Activated CD4-positive, alpha-beta T cell treated with anti-CD3 and anti-CD28 coated beads, Interleukin-10, Interleukin-2, amounts not matched to agents 100 ng/mL and 50 ng/mL, durations not matched to agents 16 hours and 8 hours (primary cell): ENCODE measurements at regions not wholly inside any gene's neighbourhood (a gene's known extent, or its start where the extent isn't known, plus 50 kb on each side); places are given as distances from the start of the nearest gene placed in this dataset.
"Not testable (repeated sequence)": the region's sequence is repeated elsewhere in the genome, so short reads cannot be mapped to it uniquely, and the experiment has no call there.

ENCODE experiments used
- DNase-seq: peaks from one replicate; pipeline ENCODE4 v3.0.0-alpha.2; 2020

- DNase-seq = no peak
Measured at GRCh38 chr9:80679916-80680315, 1009.4 kb downstream of the TLE1 start.

- no peak for DNase-seq
Measured at GRCh38 chr9:80678906-80679305, 1010.4 kb downstream of the TLE1 start.

- DNase-seq = no peak
Measured at GRCh38 chr9:80673496-80673895, 1015.9 kb downstream of the TLE1 start.

- DNase-seq = no peak
Measured at GRCh38 chr9:80665479-80665878, 1023.9 kb downstream of the TLE1 start.

GRCh38 chr9:80664327-80665210, 1024.8 kb downstream of the TLE1 start:
- DNase-seq = no peak

- DNase-seq = not testable (repeated sequence)
Measured at GRCh38 chr9:80659751-80660150, 1029.6 kb downstream of the TLE1 start.

- no peak for DNase-seq
Measured at GRCh38 chr9:80651044-80651443, 1038.3 kb downstream of the TLE1 start.

GRCh38 chr9:80649496-80649895, 1039.9 kb downstream of the TLE1 start:
- DNase-seq = no peak

GRCh38 chr9:80649001-80649420, 1040.3 kb downstream of the TLE1 start:
- no peak for DNase-seq

GRCh38 chr9:80648336-80648735, 1041.0 kb downstream of the TLE1 start:
- no peak for DNase-seq

- no peak for DNase-seq
Measured at GRCh38 chr9:80646211-80646610, 1043.1 kb downstream of the TLE1 start.

- DNase-seq = no peak
Measured at GRCh38 chr9:80644044-80644443, 1045.3 kb downstream of the TLE1 start.

- DNase-seq = no peak
Measured at GRCh38 chr9:80635065-80635464, 1054.3 kb downstream of the TLE1 start.

- DNase-seq = no peak
Measured at GRCh38 chr9:80632041-80632440, 1057.3 kb downstream of the TLE1 start.

- DNase-seq = no peak
Measured at GRCh38 chr9:80622508-80622907, 1050.7 kb downstream of the TLE4 start.

- no peak for DNase-seq
Measured at GRCh38 chr9:80619356-80619755, 1047.6 kb downstream of the TLE4 start.

- DNase-seq = no peak
Measured at GRCh38 chr9:80615964-80616363, 1044.2 kb downstream of the TLE4 start.

- DNase-seq = no peak
Measured at GRCh38 chr9:80605793-80606192, 1034.0 kb downstream of the TLE4 start.

- DNase-seq = no peak
Measured at GRCh38 chr9:80605129-80605528, 1033.4 kb downstream of the TLE4 start.

- no peak for DNase-seq
Measured at GRCh38 chr9:80602291-80602690, 1030.5 kb downstream of the TLE4 start.

- DNase-seq = no peak
Measured at GRCh38 chr9:80596579-80596978, 1024.8 kb downstream of the TLE4 start.

- DNase-seq = no peak
Measured at GRCh38 chr9:80595192-80595591, 1023.4 kb downstream of the TLE4 start.

GRCh38 chr9:80592413-80592812, 1020.6 kb downstream of the TLE4 start:
- DNase-seq = no peak

GRCh38 chr9:80586786-80587330, 1015.1 kb downstream of the TLE4 start:
- DNase-seq = no peak

- no peak for DNase-seq
Measured at GRCh38 chr9:80571953-80572352, 1000.2 kb downstream of the TLE4 start.
